GM13976 (cell line): ENCODE measurements at regions not wholly inside any gene's neighbourhood (a gene's known extent, or its start where the extent isn't known, plus 50 kb on each side); places are given as distances from the start of the nearest gene placed in this dataset.

Source experiments
- DNase-seq: peaks from one replicate; pipeline ENCODE4 v3.0.0; 2012; ENCODE audit warnings: low spot score
- CTCF ChIP-seq: IDR thresholded peaks from 2 replicates; pipeline ENCODE4 v1.5.1; 2012; ENCODE audit warnings: borderline replicate concordance, mild to moderate bottlenecking; ENCODE audit not compliant: insufficient read depth; ENCODE audit errors: extremely low read depth, missing control alignments, control extremely low read depth
- in situ Hi-C: fragments of 300-500 bp; cut with MboI; formaldehyde crosslinking; loops from one replicate; pipeline ENCODE4 v1.12.0; 2022; ENCODE audit warnings: low sequenced_read_pairs, mixed read lengths, inconsistent platforms; ENCODE audit not compliant: unreplicated experiment

GRCh38 chr2:239657992-239658391 is 257.2 kb upstream of the HDAC4 start:
- TF ChIP-seq CTCF: no peak
- in situ Hi-C loops: no loop called here
- no peak for DNase-seq

GRCh38 chr2:239657236-239657635 is 256.4 kb upstream of the HDAC4 start:
- in situ Hi-C loops: no loop called here
- no peak for DNase-seq
- TF ChIP-seq CTCF: no peak

GRCh38 chr2:239654266-239654665 is 253.4 kb upstream of the HDAC4 start:
- no peak for TF ChIP-seq CTCF
- DNase-seq: no peak
- in situ Hi-C loops: no loop called here

GRCh38 chr2:239651859-239652258 is 251.0 kb upstream of the HDAC4 start:
- in situ Hi-C loops: no loop called here

GRCh38 chr2:239650674-239651073 is 249.9 kb upstream of the HDAC4 start:
- in situ Hi-C loops: no loop called here
- TF ChIP-seq CTCF: no peak
- DNase-seq: no peak

More at GRCh38 chr2:239651859-239652258, 251.0 kb upstream of the HDAC4 start:
- no peak for DNase-seq
- TF ChIP-seq CTCF: no peak

GRCh38 chr2:239649309-239649708 is 248.5 kb upstream of the HDAC4 start:
- no peak for TF ChIP-seq CTCF
- in situ Hi-C loops: no loop called here
- no peak for DNase-seq

GRCh38 chr2:239648607-239649006 is 247.8 kb upstream of the HDAC4 start:
- no peak for TF ChIP-seq CTCF
- no peak for DNase-seq
- in situ Hi-C loops: no loop called here
